A673 (cell line): ENCODE measurements at regions not wholly inside any gene's neighbourhood (a gene's known extent, or its start where the extent isn't known, plus 50 kb on each side); places are given as distances from the start of the nearest gene placed in this dataset.

Experiments used
- EZH2 ChIP-seq: fragments of 200-600 bp; sonication (generic); IDR thresholded peaks from 2 replicates; pipeline ENCODE4 v1.6.1; 2017; ENCODE audit warnings: borderline replicate concordance, low read depth, mild to moderate bottlenecking, mixed read lengths, antibody characterized with exemption, low read length; ENCODE audit not compliant: poor library complexity, severe bottlenecking
- TF ChIP-seq, protein P1 (sequence below): fragments of 300-800, 200-600 bp; sonication (generic); conservative IDR thresholded peaks from 2 replicates; pipeline ENCODE4 v1.5.1; 2017; ENCODE audit warnings: low read depth, mild to moderate bottlenecking, antibody characterized with exemption, low read length, moderate library complexity, mixed read lengths

DNA sequence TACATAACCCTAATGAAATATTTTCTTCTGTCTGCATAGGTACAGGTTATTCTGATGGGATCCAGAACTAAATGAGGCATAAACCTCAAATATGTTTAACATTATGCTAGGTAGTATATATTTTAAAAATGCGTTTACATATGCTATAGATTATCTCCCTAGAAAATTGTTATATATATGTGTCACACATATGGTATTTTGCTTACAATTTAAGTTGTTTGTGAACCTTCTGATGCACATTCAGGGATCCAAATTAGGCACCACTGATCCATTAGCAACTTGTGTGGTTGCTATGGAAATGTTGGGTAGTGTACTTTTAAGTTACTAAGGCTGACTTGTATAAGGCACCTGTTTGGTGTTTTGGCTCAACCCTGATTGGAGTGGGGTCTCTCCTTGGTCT is 456.7 kb downstream of the AEBP2 start:
- TF ChIP-seq, protein P1, sequence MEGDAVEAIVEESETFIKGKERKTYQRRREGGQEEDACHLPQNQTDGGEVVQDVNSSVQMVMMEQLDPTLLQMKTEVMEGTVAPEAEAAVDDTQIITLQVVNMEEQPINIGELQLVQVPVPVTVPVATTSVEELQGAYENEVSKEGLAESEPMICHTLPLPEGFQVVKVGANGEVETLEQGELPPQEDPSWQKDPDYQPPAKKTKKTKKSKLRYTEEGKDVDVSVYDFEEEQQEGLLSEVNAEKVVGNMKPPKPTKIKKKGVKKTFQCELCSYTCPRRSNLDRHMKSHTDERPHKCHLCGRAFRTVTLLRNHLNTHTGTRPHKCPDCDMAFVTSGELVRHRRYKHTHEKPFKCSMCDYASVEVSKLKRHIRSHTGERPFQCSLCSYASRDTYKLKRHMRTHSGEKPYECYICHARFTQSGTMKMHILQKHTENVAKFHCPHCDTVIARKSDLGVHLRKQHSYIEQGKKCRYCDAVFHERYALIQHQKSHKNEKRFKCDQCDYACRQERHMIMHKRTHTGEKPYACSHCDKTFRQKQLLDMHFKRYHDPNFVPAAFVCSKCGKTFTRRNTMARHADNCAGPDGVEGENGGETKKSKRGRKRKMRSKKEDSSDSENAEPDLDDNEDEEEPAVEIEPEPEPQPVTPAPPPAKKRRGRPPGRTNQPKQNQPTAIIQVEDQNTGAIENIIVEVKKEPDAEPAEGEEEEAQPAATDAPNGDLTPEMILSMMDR = no peak
- no peak for TF ChIP-seq EZH2
